HG03025 (cell line): ENCODE measurements at regions not wholly inside any gene's neighbourhood (a gene's known extent, or its start where the extent isn't known, plus 50 kb on each side); places are given as distances from the start of the nearest gene placed in this dataset.

Experiments
- ATAC-seq: cut with Tn5 transposase; IDR thresholded peaks from one replicate; pipeline ENCODE4 v1.9.1; 2021; ENCODE audit warnings: mild to moderate bottlenecking, moderate library complexity; ENCODE audit not compliant: unreplicated experiment, low FRiP score

GRCh38 chr3:72012363-72012762 is 227.4 kb upstream of the PROK2 start:
- ATAC-seq, result no peak

- ATAC-seq, result no peak
These were observed 226.5 kb upstream of the PROK2 start for GRCh38 chr3:72011485-72011884.

- no peak for ATAC-seq
These were observed 225.0 kb upstream of the PROK2 start for GRCh38 chr3:72009851-72010443.

GRCh38 chr3:72008226-72008996 is 223.5 kb upstream of the PROK2 start:
- ATAC-seq, result no peak

- no peak for ATAC-seq
These were observed 221.9 kb upstream of the PROK2 start for GRCh38 chr3:72006631-72007556.

- ATAC-seq, result no peak
These were observed 219.9 kb upstream of the PROK2 start for GRCh38 chr3:72004749-72005292.

- ATAC-seq, result no peak
These were observed 219.0 kb upstream of the PROK2 start for GRCh38 chr3:72003936-72004335.

- no peak for ATAC-seq
These were observed 216.8 kb upstream of the PROK2 start for GRCh38 chr3:72001758-72002157.

GRCh38 chr3:71998995-71999673 is 214.2 kb upstream of the PROK2 start:
- ATAC-seq, result no peak

- ATAC-seq, result no peak
These were observed 212.2 kb upstream of the PROK2 start for GRCh38 chr3:71997066-71997653.

GRCh38 chr3:71994906-71995305 is 210.0 kb upstream of the PROK2 start:
- no peak for ATAC-seq

GRCh38 chr3:71994203-71994602 is 209.3 kb upstream of the PROK2 start:
- no peak for ATAC-seq

- no peak for ATAC-seq
These were observed 206.7 kb upstream of the PROK2 start for GRCh38 chr3:71991681-71992080.

- no peak for ATAC-seq
These were observed 206.1 kb upstream of the PROK2 start for GRCh38 chr3:71991046-71991445.

- ATAC-seq, result no peak
These were observed 205.6 kb upstream of the PROK2 start for GRCh38 chr3:71990545-71990944.

- no peak for ATAC-seq
These were observed 204.2 kb upstream of the PROK2 start for GRCh38 chr3:71989165-71989564.

GRCh38 chr3:71987828-71988227 is 202.9 kb upstream of the PROK2 start:
- no peak for ATAC-seq

- ATAC-seq, result no peak
These were observed 202.3 kb upstream of the PROK2 start for GRCh38 chr3:71987089-71987735.

- ATAC-seq, result no peak
These were observed 201.7 kb upstream of the PROK2 start for GRCh38 chr3:71986606-71987005.
